Effector memory CD8-positive, alpha-beta T cell (primary cell): ENCODE measurements at regions not wholly inside any gene's neighbourhood (a gene's known extent, or its start where the extent isn't known, plus 50 kb on each side); places are given as distances from the start of the nearest gene placed in this dataset.
A peak's percentile ranks its signal among the peaks of the same experiment; 100 is the strongest.
"Not testable (repeated sequence)": the region's sequence is repeated elsewhere in the genome, so short reads cannot be mapped to it uniquely, and the experiment has no call there.

Experiments
- ATAC-seq: fragments of 150-1000 bp; cut with Tn5 transposase; replicated peaks from 2 replicates; pipeline ENCODE4 v1.10.0; 2021; ENCODE audit warnings: mild to moderate bottlenecking, moderate library complexity
- DNase-seq, 3 experiments: peaks; one replicate each; pipeline ENCODE4 v3.0.0; 2021
- H3K27ac Mint-ChIP-seq, 2 donors: one replicate each; pipeline ENCODE4 v1.8.0; 2022; ENCODE audit warnings: mild to moderate bottlenecking in 2 of 2, mixed read lengths in 2 of 2, moderate library complexity in 2 of 2
- H3K27me3 Mint-ChIP-seq, 2 donors: one replicate each; pipeline ENCODE4 v1.8.0; 2022; ENCODE audit warnings: mixed read lengths in 2 of 2
- H3K36me3 Mint-ChIP-seq: one replicate; pipeline ENCODE4 v1.8.0; 2022; ENCODE audit warnings: mild to moderate bottlenecking, moderate library complexity, mixed read lengths; ENCODE audit not compliant: insufficient read depth
- H3K4me1 Mint-ChIP-seq, 2 donors: one replicate each; pipeline ENCODE4 v1.8.0; 2022; ENCODE audit warnings: low read depth in 2 of 2, mixed read lengths in 2 of 2
- H3K4me3 Mint-ChIP-seq, 2 donors: one replicate each; pipeline ENCODE4 v1.8.0; 2022; ENCODE audit warnings: mild to moderate bottlenecking in 2 of 2, mixed read lengths in 2 of 2, moderate library complexity in 2 of 2
- H3K9me3 Mint-ChIP-seq, 2 donors: one replicate each; pipeline ENCODE4 v1.8.0; 2022; ENCODE audit warnings: mixed read lengths in 2 of 2

GRCh38 chr2:739864-740321, 62.7 kb upstream of the TMEM18 start:
- H3K36me3 Mint-ChIP-seq, H3K4me1 Mint-ChIP-seq, DNase-seq, H3K27ac Mint-ChIP-seq, ATAC-seq, H3K9me3 Mint-ChIP-seq: not testable (repeated sequence)
- H3K4me3 Mint-ChIP-seq = peak overlapping the region; percentile 66 to 73
- H3K27me3 Mint-ChIP-seq = peaks cover 44 to 71% of the 10 kb centered on the region in 2 donors

- Mint-ChIP-seq H3K4me3 (no peak overlapping the region), H3K4me1 (peaks cover 5 to 7% of the 10 kb centered on the region in 2 donors), H3K9me3 (no peaks in the 10 kb centered on the region), H3K27me3 (peaks cover 37 to 54% of the 10 kb centered on the region in 2 donors), H3K36me3 (no peaks in the 10 kb centered on the region), H3K27ac (no peak overlapping the region)
- DNase-seq (no peak), ATAC-seq (no peak)
These were observed 59.7 kb upstream of the TMEM18 start for GRCh38 chr2:736939-737338.

- Mint-ChIP-seq H3K4me3 (no peak overlapping the region), H3K27me3 (peaks cover 31 to 53% of the 10 kb centered on the region in 2 donors), H3K4me1 (peaks cover 7 to 9% of the 10 kb centered on the region in 2 donors), H3K9me3 (no peaks in the 10 kb centered on the region), H3K36me3 (no peaks in the 10 kb centered on the region), H3K27ac (no peak overlapping the region)
- no peak for DNase-seq
- ATAC-seq = no peak
These were observed 58.5 kb upstream of the TMEM18 start for GRCh38 chr2:735670-736218.

GRCh38 chr2:734496-734895, 57.3 kb upstream of the TMEM18 start:
- no peak overlapping the region for H3K4me3 Mint-ChIP-seq
- H3K27me3 Mint-ChIP-seq = peaks cover 28 to 43% of the 10 kb centered on the region in 2 donors
- no peak overlapping the region for H3K27ac Mint-ChIP-seq
- ATAC-seq (no peak), DNase-seq (no peak)
- no peaks in the 10 kb centered on the region for H3K36me3 Mint-ChIP-seq
- no peaks in the 10 kb centered on the region for H3K9me3 Mint-ChIP-seq
- H3K4me1 Mint-ChIP-seq = peaks cover 3 to 7% of the 10 kb centered on the region in 2 donors

GRCh38 chr2:733495-733894, 56.3 kb upstream of the TMEM18 start:
- ATAC-seq (no peak), DNase-seq (no peak)
- H3K27ac Mint-ChIP-seq = no peak overlapping the region
- peaks cover 34 to 43% of the 10 kb centered on the region in 2 donors for H3K27me3 Mint-ChIP-seq
- H3K4me1 Mint-ChIP-seq = peaks cover 0 to 4% of the 10 kb centered on the region in 2 donors
- H3K9me3 Mint-ChIP-seq = no peaks in the 10 kb centered on the region
- H3K36me3 Mint-ChIP-seq = no peaks in the 10 kb centered on the region
- no peak overlapping the region for H3K4me3 Mint-ChIP-seq

GRCh38 chr2:733001-733400, 55.8 kb upstream of the TMEM18 start:
- Mint-ChIP-seq H3K9me3 (no peaks in the 10 kb centered on the region), H3K27me3 (peaks cover 34 to 42% of the 10 kb centered on the region in 2 donors), H3K4me3 (no peak overlapping the region), H3K36me3 (no peaks in the 10 kb centered on the region), H3K27ac (no peak overlapping the region), H3K4me1 (peaks cover 0 to 4% of the 10 kb centered on the region in 2 donors)
- no peak for ATAC-seq
- no peak for DNase-seq

GRCh38 chr2:731711-732110, 54.5 kb upstream of the TMEM18 start:
- H3K27me3 Mint-ChIP-seq = peaks cover 25 to 33% of the 10 kb centered on the region in 2 donors
- DNase-seq (no peak), ATAC-seq (no peak)
- H3K36me3 Mint-ChIP-seq = no peaks in the 10 kb centered on the region
- peak overlapping the region in 1 of 2 donors; percentile 46 for H3K27ac Mint-ChIP-seq
- peaks cover 0 to 4% of the 10 kb centered on the region in 2 donors for H3K4me1 Mint-ChIP-seq
- peak overlapping the region in 1 of 2 donors; percentile 70 for H3K4me3 Mint-ChIP-seq
- no peaks in the 10 kb centered on the region for H3K9me3 Mint-ChIP-seq

- no peak overlapping the region for H3K27ac Mint-ChIP-seq
- peaks cover 0 to 4% of the 10 kb centered on the region in 2 donors for H3K4me1 Mint-ChIP-seq
- DNase-seq = no peak
- H3K4me3 Mint-ChIP-seq = no peak overlapping the region
- no peaks in the 10 kb centered on the region for H3K36me3 Mint-ChIP-seq
- ATAC-seq = no peak
- H3K27me3 Mint-ChIP-seq = peaks cover 31 to 51% of the 10 kb centered on the region in 2 donors
- H3K9me3 Mint-ChIP-seq = no peaks in the 10 kb centered on the region
These were observed 52.2 kb upstream of the TMEM18 start for GRCh38 chr2:729376-729861.

GRCh38 chr2:728165-728564, 51.0 kb upstream of the TMEM18 start:
- no peaks in the 10 kb centered on the region for H3K36me3 Mint-ChIP-seq
- H3K27me3 Mint-ChIP-seq = peaks cover 34 to 64% of the 10 kb centered on the region in 2 donors
- H3K27ac Mint-ChIP-seq = no peak overlapping the region
- no peaks in the 10 kb centered on the region for H3K9me3 Mint-ChIP-seq
- DNase-seq = no peak
- ATAC-seq = no peak
- H3K4me3 Mint-ChIP-seq = no peak overlapping the region
- H3K4me1 Mint-ChIP-seq = peaks cover 0 to 4% of the 10 kb centered on the region in 2 donors

- H3K27me3 Mint-ChIP-seq = peaks cover 34 to 70% of the 10 kb centered on the region in 2 donors
- H3K9me3 Mint-ChIP-seq = no peaks in the 10 kb centered on the region
- no peaks in the 10 kb centered on the region for H3K36me3 Mint-ChIP-seq
- H3K4me3 Mint-ChIP-seq = no peak overlapping the region
- peaks cover 0 to 4% of the 10 kb centered on the region in 2 donors for H3K4me1 Mint-ChIP-seq
- DNase-seq = no peak
- no peak overlapping the region for H3K27ac Mint-ChIP-seq
- no peak for ATAC-seq
These were observed 49.9 kb upstream of the TMEM18 start for GRCh38 chr2:727071-727470.
